ENCODE measurements at regions not wholly inside any gene's neighbourhood (a gene's known extent, or its start where the extent isn't known, plus 50 kb on each side); places are given as distances from the start of the nearest gene placed in this dataset.

DNA sequence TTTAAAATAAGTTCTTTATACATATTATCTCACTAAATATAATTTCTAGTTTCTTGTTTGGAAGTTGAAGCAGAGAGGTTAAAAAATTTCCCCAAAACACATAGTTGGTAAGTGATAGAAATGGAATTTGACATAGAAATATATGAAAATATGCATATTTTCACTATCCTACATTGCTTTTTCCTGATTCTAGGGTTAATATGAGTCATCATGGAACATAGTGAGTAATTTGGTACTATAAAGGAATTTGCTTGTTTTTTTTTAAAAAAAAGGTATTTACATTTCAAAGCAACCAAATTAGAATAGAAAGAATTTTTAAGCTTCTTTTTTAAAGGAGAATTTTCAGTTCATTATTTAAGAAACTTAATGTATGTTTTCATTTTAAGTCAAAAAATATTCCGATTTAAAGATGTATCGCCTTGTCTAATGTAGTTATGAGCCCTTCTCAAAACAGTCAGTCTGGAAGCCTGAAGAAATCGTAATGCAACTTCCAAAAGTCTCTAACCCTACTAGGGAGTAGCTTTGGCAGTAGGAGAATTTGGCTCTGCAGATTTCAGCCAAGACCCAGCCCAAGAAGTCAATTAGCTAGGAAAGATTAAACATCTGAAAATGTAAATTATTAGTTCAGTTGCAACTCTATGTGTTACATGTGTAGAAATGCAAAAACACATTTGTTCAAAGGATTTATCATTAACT, 147.3 kb downstream of the RDH14 start:
- no peak for TF ChIP-seq EZH2 (IDR thresholded peaks at IDR 0.05; ENCODE audit: low read length, missing control alignments)
- TF ChIP-seq, protein P1, sequence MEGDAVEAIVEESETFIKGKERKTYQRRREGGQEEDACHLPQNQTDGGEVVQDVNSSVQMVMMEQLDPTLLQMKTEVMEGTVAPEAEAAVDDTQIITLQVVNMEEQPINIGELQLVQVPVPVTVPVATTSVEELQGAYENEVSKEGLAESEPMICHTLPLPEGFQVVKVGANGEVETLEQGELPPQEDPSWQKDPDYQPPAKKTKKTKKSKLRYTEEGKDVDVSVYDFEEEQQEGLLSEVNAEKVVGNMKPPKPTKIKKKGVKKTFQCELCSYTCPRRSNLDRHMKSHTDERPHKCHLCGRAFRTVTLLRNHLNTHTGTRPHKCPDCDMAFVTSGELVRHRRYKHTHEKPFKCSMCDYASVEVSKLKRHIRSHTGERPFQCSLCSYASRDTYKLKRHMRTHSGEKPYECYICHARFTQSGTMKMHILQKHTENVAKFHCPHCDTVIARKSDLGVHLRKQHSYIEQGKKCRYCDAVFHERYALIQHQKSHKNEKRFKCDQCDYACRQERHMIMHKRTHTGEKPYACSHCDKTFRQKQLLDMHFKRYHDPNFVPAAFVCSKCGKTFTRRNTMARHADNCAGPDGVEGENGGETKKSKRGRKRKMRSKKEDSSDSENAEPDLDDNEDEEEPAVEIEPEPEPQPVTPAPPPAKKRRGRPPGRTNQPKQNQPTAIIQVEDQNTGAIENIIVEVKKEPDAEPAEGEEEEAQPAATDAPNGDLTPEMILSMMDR (conservative IDR thresholded peaks at IDR 0.05 in 1 of 2, IDR thresholded peaks at IDR 0.05 in 1 of 2; ENCODE audit: low read depth in 1 of 2, low read length in 2 of 2): no peak
- Histone ChIP-seq H2AFZ (ENCODE audit: low read length) (no peak overlapping the region), H3K9me3 (ENCODE audit: control insufficient read depth, insufficient read depth, low read depth, low read length) (no peaks in the 10 kb centered on the region), H3K79me2 (ENCODE audit: control insufficient read depth, insufficient read depth, low read length) (no peaks in the 10 kb centered on the region), H3K4me2 (ENCODE audit: extremely low read depth, insufficient read depth, low read length) (peak overlapping the region; percentile 78), H4K20me1 (ENCODE audit: control insufficient read depth, extremely low read depth, insufficient read depth, low read length) (no peaks in the 10 kb centered on the region), H3K4me3 (replicated peaks in 1 of 4; ENCODE audit: control extremely low read depth in 1 of 4, insufficient read depth in 1 of 4, low read depth in 3 of 4, low read length in 4 of 4) (peak overlapping the region in 2 of 4 experiments; percentile 8 to 12), H3K27ac (ENCODE audit: insufficient read depth, low read length) (peak overlapping the region; percentile 30), H3K36me3 (ENCODE audit: control insufficient read depth, insufficient read depth, low read length) (no peaks in the 10 kb centered on the region), H3K4me1 (ENCODE audit: control insufficient read depth, extremely low read depth, insufficient read depth, low read length) (peaks cover 4% of the 10 kb centered on the region), H3K9ac (ENCODE audit: insufficient read depth, low read length) (no peak overlapping the region), H3K27me3 (ENCODE audit: control insufficient read depth, insufficient read depth, low read length) (no peaks in the 10 kb centered on the region)
- DNase-seq (ENCODE audit: low read depth in 2 of 2): peak in 1 of 2 donors; percentile 56

DNA sequence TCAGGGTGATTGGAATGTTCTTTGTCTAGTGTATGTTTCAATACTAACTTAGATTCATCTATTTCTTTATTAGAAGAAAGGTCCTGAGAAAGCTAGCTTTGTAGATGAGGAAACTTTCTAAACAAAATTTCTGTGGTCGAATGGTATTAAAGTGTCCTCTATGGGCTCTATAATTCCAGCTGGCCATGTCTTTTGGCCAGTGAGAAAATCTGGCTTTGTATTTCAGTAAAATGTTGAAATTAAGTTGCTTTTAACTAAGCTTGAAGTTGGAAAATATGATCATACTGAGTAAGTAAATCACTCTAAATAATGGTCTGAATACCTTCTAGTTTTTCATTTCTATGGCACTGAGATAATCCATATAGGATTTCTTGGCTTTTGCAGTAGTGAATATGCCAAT, 148.8 kb downstream of the RDH14 start:
- Histone ChIP-seq H3K27me3 (ENCODE audit: control insufficient read depth, insufficient read depth, low read length) (no peaks in the 10 kb centered on the region), H3K27ac (ENCODE audit: insufficient read depth, low read length) (no peak overlapping the region), H3K79me2 (ENCODE audit: control insufficient read depth, insufficient read depth, low read length) (no peaks in the 10 kb centered on the region), H3K4me2 (ENCODE audit: extremely low read depth, insufficient read depth, low read length) (no peak overlapping the region), H3K9me3 (ENCODE audit: control insufficient read depth, insufficient read depth, low read depth, low read length) (no peaks in the 10 kb centered on the region), H3K36me3 (ENCODE audit: control insufficient read depth, insufficient read depth, low read length) (no peaks in the 10 kb centered on the region), H3K4me1 (ENCODE audit: control insufficient read depth, extremely low read depth, insufficient read depth, low read length) (peaks cover 4% of the 10 kb centered on the region), H2AFZ (ENCODE audit: low read length) (no peak overlapping the region), H3K4me3 (replicated peaks in 1 of 4; ENCODE audit: control extremely low read depth in 1 of 4, insufficient read depth in 1 of 4, low read depth in 3 of 4, low read length in 4 of 4) (no peak overlapping the region), H3K9ac (ENCODE audit: insufficient read depth, low read length) (no peak overlapping the region), H4K20me1 (ENCODE audit: control insufficient read depth, extremely low read depth, insufficient read depth, low read length) (no peaks in the 10 kb centered on the region)
- TF ChIP-seq EZH2 (IDR thresholded peaks at IDR 0.05; ENCODE audit: low read length, missing control alignments): no peak
- TF ChIP-seq, protein P1 (conservative IDR thresholded peaks at IDR 0.05 in 1 of 2, IDR thresholded peaks at IDR 0.05 in 1 of 2; ENCODE audit: low read depth in 1 of 2, low read length in 2 of 2): no peak
- DNase-seq (ENCODE audit: low read depth in 2 of 2): peak in 1 of 2 donors; percentile 19

DNA sequence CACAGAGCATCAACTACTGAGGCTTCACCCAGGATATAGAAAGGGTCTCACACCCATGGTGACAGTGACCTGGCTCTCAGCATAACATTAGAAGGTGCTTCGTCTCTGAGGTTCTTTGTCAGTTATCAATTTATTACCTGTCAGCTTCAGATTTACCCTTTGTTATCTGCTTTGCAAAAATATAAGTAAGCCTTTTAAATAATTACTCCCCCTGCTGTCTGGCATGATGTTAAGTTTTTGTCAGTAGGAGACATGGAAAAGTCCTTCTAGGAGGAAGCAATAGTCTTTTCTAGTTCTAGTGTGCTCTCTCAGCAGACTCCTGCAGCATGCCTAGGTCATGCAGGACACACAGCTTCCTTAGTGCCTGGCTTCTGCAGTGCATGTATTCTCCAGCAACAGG, 149.9 kb downstream of the RDH14 start:
- H3K4me2 ChIP-seq (ENCODE audit: extremely low read depth, insufficient read depth, low read length): no peak overlapping the region
- H3K4me1 ChIP-seq (ENCODE audit: control insufficient read depth, extremely low read depth, insufficient read depth, low read length): peaks cover 4% of the 10 kb centered on the region
- no peaks in the 10 kb centered on the region for H4K20me1 ChIP-seq (ENCODE audit: control insufficient read depth, extremely low read depth, insufficient read depth, low read length)
- no peak overlapping the region for H3K4me3 ChIP-seq (replicated peaks in 1 of 4; ENCODE audit: control extremely low read depth in 1 of 4, insufficient read depth in 1 of 4, low read depth in 3 of 4, low read length in 4 of 4)
- no peaks in the 10 kb centered on the region for H3K27me3 ChIP-seq (ENCODE audit: control insufficient read depth, insufficient read depth, low read length)
- no peak overlapping the region for H3K9ac ChIP-seq (ENCODE audit: insufficient read depth, low read length)
- no peak overlapping the region for H3K27ac ChIP-seq (ENCODE audit: insufficient read depth, low read length)
- H2AFZ ChIP-seq (ENCODE audit: low read length): no peak overlapping the region
- no peaks in the 10 kb centered on the region for H3K9me3 ChIP-seq (ENCODE audit: control insufficient read depth, insufficient read depth, low read depth, low read length)
- no peaks in the 10 kb centered on the region for H3K36me3 ChIP-seq (ENCODE audit: control insufficient read depth, insufficient read depth, low read length)
- TF ChIP-seq EZH2 (IDR thresholded peaks at IDR 0.05; ENCODE audit: low read length, missing control alignments): no peak
- TF ChIP-seq, protein P1 (conservative IDR thresholded peaks at IDR 0.05 in 1 of 2, IDR thresholded peaks at IDR 0.05 in 1 of 2; ENCODE audit: low read depth in 1 of 2, low read length in 2 of 2): no peak
- no peaks in the 10 kb centered on the region for H3K79me2 ChIP-seq (ENCODE audit: control insufficient read depth, insufficient read depth, low read length)
- DNase-seq (ENCODE audit: low read depth in 2 of 2): no peak

Data from fibroblast of lung (primary cell).